HepG2 (cell line): ENCODE measurements at regions not wholly inside any gene's neighbourhood (a gene's known extent, or its start where the extent isn't known, plus 50 kb on each side); places are given as distances from the start of the nearest gene placed in this dataset.

Experiments
- ATAC-seq: fragments of 200-7000 bp; cut with Tn5 transposase; 3 replicates; pipeline ENCODE4 v1.9.1; 2020; ENCODE audit warnings: mild to moderate bottlenecking, moderate library complexity
- BruUV-seq: library from RNA; stranded (reverse); fragments of 400-500 nt; replicated peaks from 2 replicates; lab custom pipeline; 2021; lab: Mats Ljungman, UMichigan
- CTCF ChIA-PET: fragments of 300-600 bp; formaldehyde crosslinking; extraction: SDS; loops from one replicate; lab custom pipeline; 2021; ENCODE audit warnings: low total read pairs, inconsistent platforms, low intra/inter-chr PET ratio; lab: Yijun Ruan, JAX
- POLR2A ChIA-PET: fragments of 350-600 bp; sonication (Branson Sonifier 250); formaldehyde crosslinking; loops from one replicate; lab custom pipeline; 2020; ENCODE audit warnings: antibody characterized with exemption, inconsistent platforms; lab: Yijun Ruan, JAX
- DNase-seq: peaks from one replicate; pipeline ENCODE4 v3.0.0-alpha.2; 2015; ENCODE audit warnings: low spot score
- FAIRE-seq: peaks from 3 replicates; lab custom pipeline; 2011; peaks lifted over from hg19 to GRCh38; lab: Jason Lieb, UNC
- H2AFZ ChIP-seq: one replicate; pipeline ENCODE4 v1.6.1; 2011; ENCODE audit warnings: low read length, inconsistent platforms
- H3K27ac ChIP-seq: fragments of 300-600 bp; 3 replicates; pipeline ENCODE4 v1.8.0; 2011; ENCODE audit warnings: mixed run types, mild to moderate bottlenecking, mixed read lengths, low read length, inconsistent platforms; ENCODE audit not compliant: insufficient read depth; ENCODE audit errors: extremely low read length
- H3K27me3 ChIP-seq, 2 experiments: fragments of 200-600 bp in 1 of 2; 2 replicates in 1 of 2; 3 replicates in 1 of 2; pipeline versions ENCODE4 v1.6.0 to v1.8.0; 2011; ENCODE audit warnings: low read length in 2 of 2, mild to moderate bottlenecking in 2 of 2, moderate library complexity in 2 of 2, inconsistent platforms in 1 of 2; ENCODE audit not compliant: insufficient read depth in 2 of 2, control insufficient read depth in 1 of 2
- H3K36me3 ChIP-seq, 2 experiments: fragments of 200-600 bp in 1 of 2; replicated peaks in 1 of 2; 2 replicates in 1 of 2; 3 replicates in 1 of 2; pipeline versions ENCODE4 v1.5.1 to v1.8.0; 2011; ENCODE audit warnings: low read length in 2 of 2, inconsistent platforms in 1 of 2; ENCODE audit not compliant: insufficient read depth in 2 of 2, control insufficient read depth in 1 of 2
- H3K4me1 ChIP-seq: 2 replicates; pipeline ENCODE4 v1.5.1; 2012; ENCODE audit warnings: low read length, inconsistent platforms; ENCODE audit not compliant: insufficient read depth
- H3K4me2 ChIP-seq: 2 replicates; pipeline ENCODE4 v1.6.0; 2011; ENCODE audit warnings: low read depth, low read length, inconsistent platforms
- H3K4me3 ChIP-seq, 3 experiments: fragments of 200-600 bp in 1 of 3; sonication (generic), shearing (Covaris generic) in 1 of 3; replicated peaks in 1 of 3; 2 replicates each; pipeline ENCODE4 v1.5.1; 2011 to 2016; ENCODE audit warnings: low read length in 3 of 3, inconsistent platforms in 2 of 3, low read depth in 2 of 3, mild to moderate bottlenecking in 2 of 3, control low read depth in 1 of 3, mixed read lengths in 1 of 3; ENCODE audit not compliant: insufficient read depth in 1 of 3
- H3K79me2 ChIP-seq: one replicate; pipeline ENCODE4 v1.6.1; 2011; ENCODE audit warnings: low read length, inconsistent platforms; ENCODE audit not compliant: insufficient read depth
- H3K9ac ChIP-seq: 2 replicates; pipeline ENCODE4 v1.6.0; 2011; ENCODE audit warnings: mild to moderate bottlenecking, low read depth, low read length, inconsistent platforms; ENCODE audit not compliant: insufficient read depth
- H3K9me3 ChIP-seq: 2 replicates; pipeline ENCODE4 v1.5.1; 2012; ENCODE audit warnings: mild to moderate bottlenecking, low read length
- H4K20me1 ChIP-seq: 2 replicates; pipeline ENCODE4 v1.6.0; 2011; ENCODE audit warnings: inconsistent platforms, mild to moderate bottlenecking, low read length, moderate library complexity; ENCODE audit not compliant: insufficient read depth
- PRDM15 ChIP-seq: sonication (generic); formaldehyde crosslinking; IDR thresholded peaks from 2 replicates; pipeline ENCODE4 v1.4.0; 2020; ENCODE audit warnings: missing genetic modification reagents
- TRAFD1 ChIP-seq: sonication (generic); formaldehyde crosslinking; IDR thresholded peaks from 2 replicates; pipeline ENCODE4 v1.5.1; 2020; ENCODE audit warnings: missing genetic modification reagents, mild to moderate bottlenecking, borderline replicate concordance
- WGBS: methylation state at CpG from one replicate; pipeline ENCODE4 v1.1.6; 2017; ENCODE audit warnings: low lambda C conversion rate; 5-methylcytosine and 5-hydroxymethylcytosine counted together
- in situ Hi-C: cut with HindIII; loops from 2 replicates; pipeline ENCODE4 v1.10.0; 2017; ENCODE audit warnings: low pct_unique_long_range_greater_than_20kb; ENCODE audit not compliant: extremely low pct_ligation_motif_present
- intact Hi-C: fragments of 100-400 bp; cut with micrococcal nuclease; formaldehyde crosslinking; loops from one replicate; pipeline ENCODE4 v1.10.0; 2022; ENCODE audit not compliant: unreplicated experiment

GRCh38 chr15:69893863-69894262 is 203.9 kb downstream of the TLE3 start:
- intact Hi-C loops (no loop called here), in situ Hi-C loops (no loop called here)
- no peak overlapping the region for H2AFZ ChIP-seq
- no peak overlapping the region for H3K9ac ChIP-seq
- DNase-seq (no peak), ATAC-seq (no peak), FAIRE-seq (no peak)
- peak; percentile 93 for TF ChIP-seq PRDM15 (CRISPR knock-in tag)
- no peak for TF ChIP-seq TRAFD1 (CRISPR knock-in tag)
- H3K9me3 ChIP-seq = no peaks in the 10 kb centered on the region
- H3K4me1 ChIP-seq = no peaks in the 10 kb centered on the region
- no peaks in the 10 kb centered on the region for H3K79me2 ChIP-seq
- H3K36me3 ChIP-seq = no peaks in the 10 kb centered on the region
- no TSS peak for BruUV-seq
- H3K4me2 ChIP-seq = no peak overlapping the region
- no peak overlapping the region for H3K4me3 ChIP-seq
- CTCF ChIA-PET = no interaction called here
- POLR2A ChIA-PET = no interaction called here
- H3K27me3 ChIP-seq = peaks cover 3 to 14% of the 10 kb centered on the region in 2 experiments; a peak in 3 of 5 replicates
- 0 out of 2 replicates have a peak, but pooled peaks cover 3% of the 10 kb centered on the region for H4K20me1 ChIP-seq
- no peak overlapping the region for H3K27ac ChIP-seq
- 0% methylated on average over 2 of the region's 2 CpGs for WGBS
